ENCODE measurements at regions not wholly inside any gene's neighbourhood (a gene's known extent, or its start where the extent isn't known, plus 50 kb on each side); places are given as distances from the start of the nearest gene placed in this dataset.

DNA sequence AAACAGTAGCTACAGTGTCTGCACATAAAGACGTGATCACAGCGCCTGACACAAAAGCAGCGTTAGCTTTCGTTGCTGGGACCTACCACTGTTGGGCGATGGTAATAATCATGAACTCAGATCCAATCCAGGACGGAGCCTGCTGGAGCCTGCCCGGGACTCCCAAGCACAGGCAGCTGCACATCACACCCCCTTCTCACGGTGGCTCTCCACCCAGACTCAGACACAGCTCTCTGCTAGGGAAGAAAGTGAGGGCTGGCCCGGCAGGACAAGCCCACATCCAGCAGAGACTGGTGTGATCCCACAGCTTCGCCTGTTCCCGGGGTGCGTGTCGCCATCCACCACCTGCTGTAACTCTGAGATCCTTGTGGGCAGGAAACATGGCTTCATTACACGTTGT is 49.9 kb upstream of the FOXN3 start:
- H3K27ac Mint-ChIP-seq, result no peak overlapping the region
- H3K36me3 Mint-ChIP-seq (ENCODE audit: low read depth), result peaks cover 9% of the 10 kb centered on the region
- H3K4me3 Mint-ChIP-seq, result no peak overlapping the region
- intact Hi-C loops (cut with micrococcal nuclease), result no loop called here
- no peak for DNase-seq
- CTCF ChIA-PET, result interaction anchor here (0.6 to 1.6 kb wide), 3 partner anchors 13 to 425 kb away, joined by 3 read pairs; no protein-coding TSS in a partner anchor
- no peaks in the 10 kb centered on the region for H3K9me3 Mint-ChIP-seq
- no peaks in the 10 kb centered on the region for H3K27me3 Mint-ChIP-seq (ENCODE audit: low read depth)
- peaks cover 27% of the 10 kb centered on the region for H3K4me1 Mint-ChIP-seq (ENCODE audit: low read depth)
